Peyer's patch (tissue), 4 donors: ENCODE measurements at regions not wholly inside any gene's neighbourhood (a gene's known extent, or its start where the extent isn't known, plus 50 kb on each side); places are given as distances from the start of the nearest gene placed in this dataset.

Source experiments
- POLR2A ChIP-seq, 2 donors: fragments of 450-650 bp; IDR thresholded peaks; one replicate each; pipeline ENCODE4 v1.5.1; 2017; ENCODE audit warnings: antibody characterized with exemption in 2 of 2, mild to moderate bottlenecking in 2 of 2, moderate library complexity in 2 of 2
- TF ChIP-seq, protein P1 (sequence below), 6 experiments: fragments of 450-650 bp in 4 of 6; fragments of 200-600 bp in 2 of 6; sonication (generic) in 1 of 6; IDR thresholded peaks; one replicate each; pipeline ENCODE4 v1.5.1; 2017 to 2019; ENCODE audit warnings: antibody characterized with exemption in 6 of 6, mild to moderate bottlenecking in 3 of 6, moderate library complexity in 1 of 6

DNA sequence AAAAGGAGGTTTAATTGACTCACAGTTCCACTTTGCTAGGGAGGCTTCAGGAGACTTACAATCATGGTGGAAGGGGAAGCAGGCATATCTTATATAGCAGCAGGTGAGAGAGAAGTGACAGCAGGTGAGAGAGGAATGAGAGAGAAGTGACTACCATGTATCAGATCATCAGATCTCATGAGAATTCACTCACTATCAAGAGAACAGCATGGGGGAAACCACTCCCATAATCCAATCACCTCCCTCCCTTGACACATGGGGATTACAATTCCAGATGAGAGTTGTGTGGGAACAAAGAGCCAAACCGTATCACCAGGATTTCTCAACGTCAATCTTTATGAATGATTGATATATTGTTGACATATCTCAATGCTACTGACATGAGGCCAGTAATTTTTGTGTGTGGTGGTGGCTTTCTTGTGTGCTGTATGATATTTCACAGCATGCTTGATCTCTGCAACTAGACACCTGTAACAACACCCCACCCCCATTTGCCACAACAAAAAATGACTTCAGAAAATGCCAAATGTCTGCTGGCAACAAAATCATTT lies 1470.9 kb upstream of the SEL1L start:
- TF ChIP-seq, protein P1, sequence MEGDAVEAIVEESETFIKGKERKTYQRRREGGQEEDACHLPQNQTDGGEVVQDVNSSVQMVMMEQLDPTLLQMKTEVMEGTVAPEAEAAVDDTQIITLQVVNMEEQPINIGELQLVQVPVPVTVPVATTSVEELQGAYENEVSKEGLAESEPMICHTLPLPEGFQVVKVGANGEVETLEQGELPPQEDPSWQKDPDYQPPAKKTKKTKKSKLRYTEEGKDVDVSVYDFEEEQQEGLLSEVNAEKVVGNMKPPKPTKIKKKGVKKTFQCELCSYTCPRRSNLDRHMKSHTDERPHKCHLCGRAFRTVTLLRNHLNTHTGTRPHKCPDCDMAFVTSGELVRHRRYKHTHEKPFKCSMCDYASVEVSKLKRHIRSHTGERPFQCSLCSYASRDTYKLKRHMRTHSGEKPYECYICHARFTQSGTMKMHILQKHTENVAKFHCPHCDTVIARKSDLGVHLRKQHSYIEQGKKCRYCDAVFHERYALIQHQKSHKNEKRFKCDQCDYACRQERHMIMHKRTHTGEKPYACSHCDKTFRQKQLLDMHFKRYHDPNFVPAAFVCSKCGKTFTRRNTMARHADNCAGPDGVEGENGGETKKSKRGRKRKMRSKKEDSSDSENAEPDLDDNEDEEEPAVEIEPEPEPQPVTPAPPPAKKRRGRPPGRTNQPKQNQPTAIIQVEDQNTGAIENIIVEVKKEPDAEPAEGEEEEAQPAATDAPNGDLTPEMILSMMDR (IDR thresholded peaks at IDR 0.05): no peak
- no peak for TF ChIP-seq POLR2A (IDR thresholded peaks at IDR 0.05)
